ENCODE measurements at regions not wholly inside any gene's neighbourhood (a gene's known extent, or its start where the extent isn't known, plus 50 kb on each side); places are given as distances from the start of the nearest gene placed in this dataset.

GRCh38 chr7:15921576-15921975 lies 235.1 kb upstream of the MEOX2 start:
- Histone ChIP-seq H3K36me3 (ENCODE audit: control insufficient read depth, insufficient read depth, low read length) (no peaks in the 10 kb centered on the region), H2AFZ (ENCODE audit: low read length) (no peak overlapping the region), H4K20me1 (ENCODE audit: control insufficient read depth, extremely low read depth, insufficient read depth, low read length) (no peaks in the 10 kb centered on the region), H3K4me3 (replicated peaks in 1 of 4; ENCODE audit: control extremely low read depth in 1 of 4, insufficient read depth in 1 of 4, low read depth in 3 of 4, low read length in 4 of 4) (no peak overlapping the region), H3K4me2 (ENCODE audit: extremely low read depth, insufficient read depth, low read length) (no peak overlapping the region), H3K9me3 (ENCODE audit: control insufficient read depth, insufficient read depth, low read depth, low read length) (no peaks in the 10 kb centered on the region), H3K27me3 (ENCODE audit: control insufficient read depth, insufficient read depth, low read length) (no peaks in the 10 kb centered on the region), H3K79me2 (ENCODE audit: control insufficient read depth, insufficient read depth, low read length) (no peaks in the 10 kb centered on the region), H3K27ac (ENCODE audit: insufficient read depth, low read length) (no peak overlapping the region), H3K9ac (ENCODE audit: insufficient read depth, low read length) (no peak overlapping the region), H3K4me1 (ENCODE audit: control insufficient read depth, extremely low read depth, insufficient read depth, low read length) (peaks cover 2% of the 10 kb centered on the region)
- TF ChIP-seq CTCF (conservative IDR thresholded peaks at IDR 0.05 in 1 of 2, IDR thresholded peaks at IDR 0.05 in 1 of 2; ENCODE audit: low read depth in 1 of 2, low read length in 2 of 2), result no peak
- no peak for TF ChIP-seq EZH2 (IDR thresholded peaks at IDR 0.05; ENCODE audit: low read length, missing control alignments)
- DNase-seq (ENCODE audit: low read depth in 2 of 2), result peak in 1 of 2 donors; percentile 25

DNA sequence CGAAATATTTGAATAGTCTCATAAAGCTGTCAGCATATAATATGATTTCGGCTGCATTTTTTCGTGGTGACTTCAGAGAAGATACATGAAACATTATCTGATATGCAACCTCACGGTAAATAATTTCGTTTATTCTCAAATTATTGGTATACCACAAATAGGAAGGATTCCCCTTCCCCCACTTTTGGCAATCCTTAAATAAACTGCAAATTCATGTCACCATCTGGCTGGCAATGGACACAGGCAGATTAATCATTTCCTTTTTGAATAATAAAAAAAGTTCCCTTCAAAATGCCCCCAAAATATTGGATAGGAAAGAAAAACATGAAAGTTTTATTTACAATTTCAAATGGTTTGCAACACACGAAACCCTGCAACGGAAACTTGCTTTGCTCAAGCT lies 234.5 kb upstream of the MEOX2 start:
- Histone ChIP-seq H3K9me3 (ENCODE audit: control insufficient read depth, insufficient read depth, low read depth, low read length) (no peaks in the 10 kb centered on the region), H3K4me2 (ENCODE audit: extremely low read depth, insufficient read depth, low read length) (no peak overlapping the region), H3K79me2 (ENCODE audit: control insufficient read depth, insufficient read depth, low read length) (no peaks in the 10 kb centered on the region), H3K9ac (ENCODE audit: insufficient read depth, low read length) (no peak overlapping the region), H4K20me1 (ENCODE audit: control insufficient read depth, extremely low read depth, insufficient read depth, low read length) (no peaks in the 10 kb centered on the region), H3K36me3 (ENCODE audit: control insufficient read depth, insufficient read depth, low read length) (no peaks in the 10 kb centered on the region), H3K4me3 (replicated peaks in 1 of 4; ENCODE audit: control extremely low read depth in 1 of 4, insufficient read depth in 1 of 4, low read depth in 3 of 4, low read length in 4 of 4) (no peak overlapping the region), H2AFZ (ENCODE audit: low read length) (no peak overlapping the region), H3K27ac (ENCODE audit: insufficient read depth, low read length) (no peak overlapping the region), H3K4me1 (ENCODE audit: control insufficient read depth, extremely low read depth, insufficient read depth, low read length) (peaks cover 4% of the 10 kb centered on the region), H3K27me3 (ENCODE audit: control insufficient read depth, insufficient read depth, low read length) (no peaks in the 10 kb centered on the region)
- TF ChIP-seq CTCF (conservative IDR thresholded peaks at IDR 0.05 in 1 of 2, IDR thresholded peaks at IDR 0.05 in 1 of 2; ENCODE audit: low read depth in 1 of 2, low read length in 2 of 2) (no peak), EZH2 (IDR thresholded peaks at IDR 0.05; ENCODE audit: low read length, missing control alignments) (no peak)
- no peak for DNase-seq (ENCODE audit: low read depth in 2 of 2)

DNA sequence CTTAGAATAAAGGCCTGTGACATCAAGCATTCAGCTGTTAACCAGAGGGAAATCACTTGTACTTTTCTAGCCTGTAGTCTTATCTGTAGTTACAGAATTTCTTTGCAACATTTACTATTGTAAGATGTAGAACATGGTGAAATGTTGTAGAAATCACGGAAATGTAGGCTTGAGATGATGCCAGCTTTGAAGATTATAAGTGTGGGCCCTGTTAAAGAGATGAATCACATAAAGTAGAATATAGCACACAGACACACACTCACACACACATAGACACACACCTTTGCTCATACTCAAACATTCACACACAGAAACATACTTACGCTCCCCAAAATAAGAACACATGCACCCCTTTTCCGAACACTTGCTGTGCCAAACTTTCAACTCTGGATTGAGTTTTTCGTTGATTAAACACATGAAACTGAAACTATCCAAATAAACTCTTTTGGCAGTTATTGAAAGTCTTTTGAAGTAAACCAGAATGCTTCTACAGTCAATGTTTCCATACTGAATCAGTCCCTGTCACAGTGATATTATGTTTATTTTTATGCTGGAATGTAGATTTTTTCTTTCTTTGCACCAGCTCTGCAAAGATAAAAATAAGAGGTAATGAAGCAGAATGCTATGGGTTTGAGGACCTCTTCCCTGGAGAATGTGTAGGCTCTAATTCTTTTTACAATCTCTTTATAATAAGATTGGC lies 230.3 kb upstream of the MEOX2 start:
- H3K79me2 ChIP-seq (ENCODE audit: control insufficient read depth, insufficient read depth, low read length), result no peaks in the 10 kb centered on the region
- no peaks in the 10 kb centered on the region for H3K9me3 ChIP-seq (ENCODE audit: control insufficient read depth, insufficient read depth, low read depth, low read length)
- H3K27me3 ChIP-seq (ENCODE audit: control insufficient read depth, insufficient read depth, low read length), result no peaks in the 10 kb centered on the region
- peak overlapping the region; percentile 79 for H2AFZ ChIP-seq (ENCODE audit: low read length)
- H3K4me2 ChIP-seq (ENCODE audit: extremely low read depth, insufficient read depth, low read length), result peak overlapping the region; percentile 82
- H3K36me3 ChIP-seq (ENCODE audit: control insufficient read depth, insufficient read depth, low read length), result no peaks in the 10 kb centered on the region
- no peaks in the 10 kb centered on the region for H4K20me1 ChIP-seq (ENCODE audit: control insufficient read depth, extremely low read depth, insufficient read depth, low read length)
- peaks cover 4% of the 10 kb centered on the region for H3K4me1 ChIP-seq (ENCODE audit: control insufficient read depth, extremely low read depth, insufficient read depth, low read length)
- H3K27ac ChIP-seq (ENCODE audit: insufficient read depth, low read length), result no peak overlapping the region
- H3K9ac ChIP-seq (ENCODE audit: insufficient read depth, low read length), result no peak overlapping the region
- peak; percentile 39 to 65 for DNase-seq (ENCODE audit: low read depth in 2 of 2)
- TF ChIP-seq CTCF (conservative IDR thresholded peaks at IDR 0.05 in 1 of 2, IDR thresholded peaks at IDR 0.05 in 1 of 2; ENCODE audit: low read depth in 1 of 2, low read length in 2 of 2) (no peak), EZH2 (IDR thresholded peaks at IDR 0.05; ENCODE audit: low read length, missing control alignments) (no peak)
- peak overlapping the region in 3 of 4 experiments; percentile 16 to 27 (median 23) for H3K4me3 ChIP-seq (replicated peaks in 1 of 4; ENCODE audit: control extremely low read depth in 1 of 4, insufficient read depth in 1 of 4, low read depth in 3 of 4, low read length in 4 of 4)
